Caco-2 (cell line): ENCODE measurements at regions not wholly inside any gene's neighbourhood (a gene's known extent, or its start where the extent isn't known, plus 50 kb on each side); places are given as distances from the start of the nearest gene placed in this dataset.

Experiments
- BruUV-seq: library from RNA; stranded (reverse); fragments of 400-500 nt; replicated peaks from 2 replicates; lab custom pipeline; 2021; lab: Mats Ljungman, UMichigan
- CTCF ChIA-PET: fragments of 300-600 bp; sonication (Branson Sonifier 250); formaldehyde crosslinking; loops from one replicate; lab custom pipeline; 2022; ENCODE audit warnings: antibody characterized with exemption; lab: Charles Lee
- POLR2A ChIA-PET: fragments of 300-600 bp; sonication (Branson Sonifier 250); formaldehyde crosslinking; loops from one replicate; lab custom pipeline; 2022; ENCODE audit warnings: antibody characterized with exemption; lab: Charles Lee
- DNase-seq, 2 experiments: peaks; one replicate each; pipeline versions ENCODE4 v3.0.0 to v3.0.0-alpha.2; 2020 to 2022
- H3K27me3 ChIP-seq: replicated peaks from 2 replicates; pipeline ENCODE4 v1.6.0; 2011; ENCODE audit warnings: low read length; ENCODE audit not compliant: control insufficient read depth, insufficient read depth
- H3K36me3 ChIP-seq: 2 replicates; pipeline ENCODE4 v1.5.1; 2011; ENCODE audit warnings: low read length; ENCODE audit not compliant: control insufficient read depth, insufficient read depth
- H3K4me1 ChIP-seq: fragments of 250-450 bp; sonication (Bioruptor Pico); 2 replicates; pipeline ENCODE4 v1.5.1; 2020; ENCODE audit warnings: mild to moderate bottlenecking
- H3K4me3 ChIP-seq: 2 replicates; pipeline ENCODE4 v1.5.1; 2011; ENCODE audit warnings: low read depth, mild to moderate bottlenecking, control low read depth, low read length
- H3K9me3 ChIP-seq: fragments of 250-450 bp; sonication (Bioruptor Pico); 2 replicates; pipeline ENCODE4 v1.5.1; 2020; ENCODE audit warnings: mild to moderate bottlenecking, moderate library complexity
- H3K27ac Mint-ChIP-seq: one replicate; pipeline ENCODE4 v1.8.0; 2022; ENCODE audit warnings: mixed read lengths; ENCODE audit not compliant: unreplicated experiment
- H3K27me3 Mint-ChIP-seq: one replicate; pipeline ENCODE4 v1.8.0; 2022; ENCODE audit warnings: mixed read lengths; ENCODE audit not compliant: insufficient read depth, unreplicated experiment
- H3K36me3 Mint-ChIP-seq: one replicate; pipeline ENCODE4 v1.8.0; 2022; ENCODE audit warnings: mild to moderate bottlenecking, mixed read lengths; ENCODE audit not compliant: insufficient read depth, unreplicated experiment
- H3K4me1 Mint-ChIP-seq: one replicate; pipeline ENCODE4 v1.8.0; 2022; ENCODE audit warnings: low read depth, mixed read lengths; ENCODE audit not compliant: unreplicated experiment
- H3K4me3 Mint-ChIP-seq: one replicate; pipeline ENCODE4 v1.8.0; 2022; ENCODE audit warnings: mild to moderate bottlenecking, moderate library complexity, mixed read lengths; ENCODE audit not compliant: unreplicated experiment
- H3K9me3 Mint-ChIP-seq: one replicate; pipeline ENCODE4 v1.8.0; 2022; ENCODE audit warnings: mixed read lengths; ENCODE audit not compliant: unreplicated experiment
- intact Hi-C: fragments of 100-400 bp; cut with micrococcal nuclease; formaldehyde crosslinking; loops from one replicate; pipeline ENCODE4 v1.10.0; 2022; ENCODE audit not compliant: unreplicated experiment
- TF ChIP-seq, protein P1 (sequence below), 2 experiments: fragments of 200-600 bp in 1 of 2; IDR thresholded peaks; 1 replicate in 1 of 2; 2 replicates in 1 of 2; pipeline versions ENCODE4 v1.5.1 to v1.8.0; 2011 to 2022; ENCODE audit warnings: antibody characterized with exemption in 1 of 2, control low read depth in 1 of 2, inconsistent platforms in 1 of 2, low read depth in 1 of 2, low read length in 1 of 2, mild to moderate bottlenecking in 1 of 2, moderate library complexity in 1 of 2; ENCODE audit not compliant: insufficient read depth in 1 of 2, severe bottlenecking in 1 of 2, unreplicated experiment in 1 of 2

DNA sequence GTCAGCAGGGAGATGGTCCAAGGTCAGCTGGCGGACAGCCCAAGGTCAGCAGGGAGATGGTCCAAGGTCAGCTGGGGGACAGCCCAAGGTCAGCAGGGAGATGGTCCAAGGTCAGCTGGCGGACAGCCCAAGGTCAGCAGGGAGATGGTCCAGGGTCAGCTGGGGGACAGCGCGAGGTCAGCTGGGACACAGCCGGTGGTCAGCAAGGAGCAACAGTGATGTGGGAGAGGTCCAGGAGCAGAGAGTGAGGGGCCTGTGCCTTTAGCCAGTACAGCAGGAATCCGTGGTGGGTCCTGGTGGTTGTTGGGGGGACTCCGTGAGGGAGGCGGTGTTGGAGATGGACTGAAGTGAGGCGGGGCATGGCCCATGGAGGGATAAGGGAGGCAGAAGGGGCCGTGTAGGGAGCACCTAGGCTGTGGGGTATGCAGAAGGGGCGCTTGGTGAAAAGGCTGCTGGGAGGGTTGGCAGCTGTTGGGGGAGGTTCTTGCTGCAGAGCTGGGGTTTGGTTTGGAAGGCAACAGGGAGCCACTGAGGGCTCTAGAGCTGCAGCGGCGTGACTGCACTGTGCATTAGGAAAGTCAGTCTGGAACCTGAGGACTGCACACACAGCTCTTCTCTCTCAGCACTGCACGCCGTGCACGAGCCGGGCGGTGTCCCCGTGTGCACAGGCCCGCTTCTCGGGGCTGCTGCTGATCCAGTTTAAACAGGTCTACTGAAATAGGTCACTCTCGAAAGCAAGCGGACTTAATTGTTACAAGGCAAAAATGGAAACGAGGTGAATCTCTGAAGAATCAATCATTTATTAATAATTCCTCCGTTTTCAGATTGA is 76.2 kb upstream of the HDAC4 start:
- TF ChIP-seq, protein P1, sequence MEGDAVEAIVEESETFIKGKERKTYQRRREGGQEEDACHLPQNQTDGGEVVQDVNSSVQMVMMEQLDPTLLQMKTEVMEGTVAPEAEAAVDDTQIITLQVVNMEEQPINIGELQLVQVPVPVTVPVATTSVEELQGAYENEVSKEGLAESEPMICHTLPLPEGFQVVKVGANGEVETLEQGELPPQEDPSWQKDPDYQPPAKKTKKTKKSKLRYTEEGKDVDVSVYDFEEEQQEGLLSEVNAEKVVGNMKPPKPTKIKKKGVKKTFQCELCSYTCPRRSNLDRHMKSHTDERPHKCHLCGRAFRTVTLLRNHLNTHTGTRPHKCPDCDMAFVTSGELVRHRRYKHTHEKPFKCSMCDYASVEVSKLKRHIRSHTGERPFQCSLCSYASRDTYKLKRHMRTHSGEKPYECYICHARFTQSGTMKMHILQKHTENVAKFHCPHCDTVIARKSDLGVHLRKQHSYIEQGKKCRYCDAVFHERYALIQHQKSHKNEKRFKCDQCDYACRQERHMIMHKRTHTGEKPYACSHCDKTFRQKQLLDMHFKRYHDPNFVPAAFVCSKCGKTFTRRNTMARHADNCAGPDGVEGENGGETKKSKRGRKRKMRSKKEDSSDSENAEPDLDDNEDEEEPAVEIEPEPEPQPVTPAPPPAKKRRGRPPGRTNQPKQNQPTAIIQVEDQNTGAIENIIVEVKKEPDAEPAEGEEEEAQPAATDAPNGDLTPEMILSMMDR (IDR thresholded peaks at IDR 0.05; ENCODE audit: insufficient read depth in 1 of 2, low read depth in 1 of 2, low read length in 1 of 2, severe bottlenecking in 1 of 2, unreplicated experiment in 1 of 2): no peak
- CTCF ChIA-PET: no interaction called here
- no peak for DNase-seq
- H3K4me3 ChIP-seq: no peak overlapping the region
- H3K27me3 Mint-ChIP-seq: peaks cover 14% of the 10 kb centered on the region
- H3K36me3 Mint-ChIP-seq: no peaks in the 10 kb centered on the region
- no TSS peak for BruUV-seq
- no peaks in the 10 kb centered on the region for H3K36me3 ChIP-seq
- POLR2A ChIA-PET: no interaction called here
- H3K9me3 Mint-ChIP-seq: no peaks in the 10 kb centered on the region
- intact Hi-C loops: no loop called here
- H3K4me1 Mint-ChIP-seq: no peaks in the 10 kb centered on the region
- H3K27me3 ChIP-seq: no peaks in the 10 kb centered on the region
- no peak overlapping the region for H3K4me3 Mint-ChIP-seq
- no peaks in the 10 kb centered on the region for H3K9me3 ChIP-seq
- no peak overlapping the region for H3K27ac Mint-ChIP-seq
- no peaks in the 10 kb centered on the region for H3K4me1 ChIP-seq

DNA sequence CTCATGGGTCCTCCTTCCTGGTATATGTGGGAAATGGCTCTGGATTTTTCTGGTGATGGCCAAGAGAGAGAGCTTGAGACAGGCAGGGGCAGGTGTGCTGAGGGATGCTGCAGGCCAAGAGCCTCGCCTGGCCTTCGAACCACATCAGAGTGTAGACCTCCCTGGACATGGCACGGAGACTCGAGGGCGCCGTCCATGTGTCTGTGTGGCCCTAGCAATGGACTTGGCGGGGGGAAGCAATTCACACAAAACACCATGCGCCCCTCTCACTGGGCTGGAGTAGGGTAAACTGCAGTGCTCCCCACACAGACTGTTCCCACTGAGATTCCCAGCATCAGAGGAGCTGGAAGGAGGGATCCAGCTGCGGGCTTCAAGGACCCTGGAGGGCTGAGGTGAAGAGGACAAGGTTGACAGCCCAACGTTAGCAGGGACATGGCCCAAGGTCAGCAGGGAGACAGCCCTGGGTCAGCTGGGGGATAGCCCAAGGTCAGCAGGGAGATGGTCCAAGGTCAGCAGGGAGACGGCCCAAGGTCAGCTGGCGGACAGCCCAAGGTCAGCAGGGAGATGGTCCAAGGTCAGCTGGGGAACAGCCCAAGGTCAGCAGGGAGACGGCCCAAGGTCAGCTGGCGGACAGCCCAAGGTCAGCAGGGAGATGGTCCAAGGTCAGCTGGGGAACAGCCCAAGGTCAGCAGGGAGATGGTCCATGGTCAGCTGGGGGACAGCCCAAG is 75.4 kb upstream of the HDAC4 start:
- ChIA-PET CTCF (no interaction called here), POLR2A (no interaction called here)
- H3K4me3 Mint-ChIP-seq: no peak overlapping the region
- TF ChIP-seq, protein P1 (IDR thresholded peaks at IDR 0.05; ENCODE audit: insufficient read depth in 1 of 2, low read depth in 1 of 2, low read length in 1 of 2, severe bottlenecking in 1 of 2, unreplicated experiment in 1 of 2): no peak
- H3K9me3 Mint-ChIP-seq: no peaks in the 10 kb centered on the region
- peaks cover 14% of the 10 kb centered on the region for H3K27me3 Mint-ChIP-seq
- no peaks in the 10 kb centered on the region for H3K27me3 ChIP-seq
- intact Hi-C loops: no loop called here
- no peaks in the 10 kb centered on the region for H3K4me1 Mint-ChIP-seq
- no peaks in the 10 kb centered on the region for H3K9me3 ChIP-seq
- no peak for DNase-seq
- no peak overlapping the region for H3K4me3 ChIP-seq
- BruUV-seq: no TSS peak
- no peak overlapping the region for H3K27ac Mint-ChIP-seq
- H3K36me3 ChIP-seq: no peaks in the 10 kb centered on the region
- H3K4me1 ChIP-seq: no peaks in the 10 kb centered on the region
- no peaks in the 10 kb centered on the region for H3K36me3 Mint-ChIP-seq

DNA sequence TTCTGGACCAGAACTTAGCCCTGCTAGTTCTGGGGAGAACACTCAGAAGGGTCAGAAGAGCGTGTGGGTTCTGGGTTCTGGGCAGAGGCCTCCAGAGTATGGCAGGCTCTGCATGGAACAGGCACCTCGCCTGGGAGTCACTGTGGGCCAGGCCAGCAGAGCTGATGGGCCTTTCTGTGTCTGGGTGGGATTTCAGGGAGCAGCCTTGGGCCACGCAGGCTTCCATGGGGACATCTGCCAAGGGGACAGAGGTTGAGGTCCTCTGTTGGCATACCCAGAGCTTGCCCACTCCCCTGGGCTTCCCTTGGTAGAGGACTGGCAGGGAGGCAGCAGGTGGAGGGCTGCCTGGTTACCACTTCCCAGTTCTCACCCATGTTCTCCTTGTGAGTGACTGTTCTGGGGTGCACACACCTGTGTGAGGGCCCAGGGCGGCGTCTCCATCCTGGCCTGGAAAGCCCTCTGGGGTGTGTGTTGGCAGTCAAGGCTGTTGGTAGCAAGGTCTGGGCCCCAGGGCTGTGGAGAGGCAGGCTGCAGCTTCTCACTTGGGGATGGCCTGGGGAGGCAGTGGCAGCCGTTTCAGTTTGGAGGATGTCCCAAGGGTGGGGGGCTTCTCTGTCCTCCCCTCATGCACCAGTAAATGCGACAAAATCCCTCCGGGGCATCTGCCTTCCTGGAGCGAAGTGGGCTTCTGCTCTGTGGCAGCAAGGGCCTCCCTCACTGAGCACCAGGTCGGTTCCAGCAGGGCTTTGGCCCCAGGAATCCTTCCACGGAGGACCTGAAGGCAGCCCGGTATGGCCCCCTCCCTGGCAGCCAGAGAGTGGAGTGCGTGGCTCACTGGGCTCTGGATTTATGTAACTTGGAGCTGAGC is 74.6 kb upstream of the HDAC4 start:
- Histone ChIP-seq H3K4me1 (no peaks in the 10 kb centered on the region), H3K9me3 (no peaks in the 10 kb centered on the region), H3K36me3 (no peaks in the 10 kb centered on the region), H3K4me3 (no peak overlapping the region), H3K27me3 (no peaks in the 10 kb centered on the region)
- intact Hi-C loops: no loop called here
- H3K4me3 Mint-ChIP-seq: no peak overlapping the region
- ChIA-PET CTCF (no interaction called here), POLR2A (no interaction called here)
- no peaks in the 10 kb centered on the region for H3K4me1 Mint-ChIP-seq
- TF ChIP-seq, protein P1 (IDR thresholded peaks at IDR 0.05; ENCODE audit: insufficient read depth in 1 of 2, low read depth in 1 of 2, low read length in 1 of 2, severe bottlenecking in 1 of 2, unreplicated experiment in 1 of 2): no peak
- peaks cover 14% of the 10 kb centered on the region for H3K27me3 Mint-ChIP-seq
- no TSS peak for BruUV-seq
- DNase-seq: no peak
- no peaks in the 10 kb centered on the region for H3K9me3 Mint-ChIP-seq
- H3K36me3 Mint-ChIP-seq: no peaks in the 10 kb centered on the region
- H3K27ac Mint-ChIP-seq: no peak overlapping the region
